GM20431 (cell line): ENCODE measurements at regions not wholly inside any gene's neighbourhood (a gene's known extent, or its start where the extent isn't known, plus 50 kb on each side); places are given as distances from the start of the nearest gene placed in this dataset.

Experiments used
- in situ Hi-C: fragments of 300-500 bp; cut with MseI, MboI; formaldehyde crosslinking; loops from one replicate; pipeline ENCODE4 v1.15.0; 2020; ENCODE audit warnings: low sequenced_read_pairs; ENCODE audit not compliant: unreplicated experiment

- in situ Hi-C loops, result no loop called here
Measured at GRCh38 chr13:79806821-79807220, 325.9 kb downstream of the NDFIP2 start.

GRCh38 chr13:79805317-79805716 is 324.4 kb downstream of the NDFIP2 start:
- in situ Hi-C loops, result no loop called here

- in situ Hi-C loops, result no loop called here
Measured at GRCh38 chr13:79803989-79804388, 323.0 kb downstream of the NDFIP2 start.

GRCh38 chr13:79803296-79803695 is 322.3 kb downstream of the NDFIP2 start:
- in situ Hi-C loops, result no loop called here

GRCh38 chr13:79802389-79803085 is 321.6 kb downstream of the NDFIP2 start:
- in situ Hi-C loops, result no loop called here

GRCh38 chr13:79799059-79799867 is 318.3 kb downstream of the NDFIP2 start:
- in situ Hi-C loops, result no loop called here

GRCh38 chr13:79796136-79796535 is 315.2 kb downstream of the NDFIP2 start:
- in situ Hi-C loops, result no loop called here

- in situ Hi-C loops, result no loop called here
Measured at GRCh38 chr13:79794931-79795330, 314.0 kb downstream of the NDFIP2 start.

- in situ Hi-C loops, result no loop called here
Measured at GRCh38 chr13:79792716-79793115, 311.8 kb downstream of the NDFIP2 start.

GRCh38 chr13:79791471-79792042 is 310.6 kb downstream of the NDFIP2 start:
- in situ Hi-C loops, result no loop called here

- in situ Hi-C loops, result no loop called here
Measured at GRCh38 chr13:79786176-79786575, 305.2 kb downstream of the NDFIP2 start.

- in situ Hi-C loops, result no loop called here
Measured at GRCh38 chr13:79782541-79783205, 301.7 kb downstream of the NDFIP2 start.

GRCh38 chr13:79781829-79782540 is 301.0 kb downstream of the NDFIP2 start:
- in situ Hi-C loops, result no loop called here

- in situ Hi-C loops, result no loop called here
Measured at GRCh38 chr13:79780240-79780639, 299.3 kb downstream of the NDFIP2 start.

- in situ Hi-C loops, result no loop called here
Measured at GRCh38 chr13:79779761-79780160, 298.8 kb downstream of the NDFIP2 start.

- in situ Hi-C loops, result no loop called here
Measured at GRCh38 chr13:79778741-79779460, 297.9 kb downstream of the NDFIP2 start.

- in situ Hi-C loops, result no loop called here
Measured at GRCh38 chr13:79777504-79777903, 296.5 kb downstream of the NDFIP2 start.

GRCh38 chr13:79776531-79777295 is 295.8 kb downstream of the NDFIP2 start:
- in situ Hi-C loops, result no loop called here

- in situ Hi-C loops, result no loop called here
Measured at GRCh38 chr13:79775830-79776229, 294.9 kb downstream of the NDFIP2 start.
